ENCODE measurements at regions not wholly inside any gene's neighbourhood (a gene's known extent, or its start where the extent isn't known, plus 50 kb on each side); places are given as distances from the start of the nearest gene placed in this dataset.

- no peak for TF ChIP-seq POLR2AphosphoS5 (IDR thresholded peaks at IDR 0.05; ENCODE audit: low read depth)
- TF ChIP-seq CTCF (IDR thresholded peaks at IDR 0.05; ENCODE audit: insufficient read depth, low read length): no peak
- TF ChIP-seq GABPA (IDR thresholded peaks at IDR 0.05; ENCODE audit: low read depth): no peak
These were observed 155.4 kb upstream of the GATA6 start for GRCh38 chr18:22013993-22014392.

Data from HL-60 (cell line).